Sigmoid colon (tissue), 6 donors: ENCODE measurements at regions not wholly inside any gene's neighbourhood (a gene's known extent, or its start where the extent isn't known, plus 50 kb on each side); places are given as distances from the start of the nearest gene placed in this dataset.
"Not testable (repeated sequence)": the region's sequence is repeated elsewhere in the genome, so short reads cannot be mapped to it uniquely, and the experiment has no call there.

Source experiments
- DNase-seq: peaks from one replicate; pipeline ENCODE4 v3.0.0-alpha.2; 2019
- H3K27ac ChIP-seq, 4 donors: fragments of 200-600 bp; sonication (generic); one replicate each; pipeline ENCODE4 v1.5.1; 2016 to 2019; ENCODE audit warnings: mild to moderate bottlenecking in 1 of 4
- H3K27me3 ChIP-seq, 3 donors: fragments of 200-600 bp; sonication (generic); one replicate each; pipeline ENCODE4 v1.5.1; 2019; ENCODE audit warnings: mild to moderate bottlenecking in 1 of 3
- H3K36me3 ChIP-seq, 4 donors: fragments of 200-600 bp; sonication (generic); one replicate each; pipeline ENCODE4 v1.5.1; 2016 to 2019
- H3K4me1 ChIP-seq, 4 donors: fragments of 200-600 bp; sonication (generic); one replicate each; pipeline ENCODE4 v1.5.1; 2017 to 2019
- H3K4me3 ChIP-seq, 4 donors: fragments of 200-600 bp; sonication (generic); one replicate each; pipeline ENCODE4 v1.5.1; 2017 to 2019; ENCODE audit warnings: mild to moderate bottlenecking in 2 of 4, moderate library complexity in 1 of 4
- H3K9me3 ChIP-seq, 4 donors: fragments of 200-600 bp in 3 of 4; sonication (generic) in 3 of 4; one replicate each; pipeline versions ENCODE4 v1.5.1 to v1.6.1; 2013 to 2019
- CTCF ChIP-seq, 4 experiments: fragments of 450-650 bp in 3 of 4; fragments of 200-600 bp in 1 of 4; IDR thresholded peaks; one replicate each; pipeline ENCODE4 v1.5.1; 2016 to 2019; ENCODE audit warnings: antibody characterized with exemption in 4 of 4, mild to moderate bottlenecking in 3 of 4, moderate library complexity in 2 of 4
- EP300 ChIP-seq, 4 donors: sonication (generic); formaldehyde crosslinking; IDR thresholded peaks; one replicate each; pipeline ENCODE4 v1.6.1; 2017; ENCODE audit warnings: antibody characterized with exemption in 4 of 4
- POLR2A ChIP-seq, 2 donors: fragments of 450-650 bp; IDR thresholded peaks; one replicate each; pipeline ENCODE4 v1.6.1; 2016; ENCODE audit warnings: antibody characterized with exemption in 2 of 2, mild to moderate bottlenecking in 2 of 2, moderate library complexity in 2 of 2
- POLR2AphosphoS5 ChIP-seq, 4 donors: sonication (generic); formaldehyde crosslinking; IDR thresholded peaks; one replicate each; pipeline ENCODE4 v1.6.1; 2017; ENCODE audit warnings: antibody characterized with exemption in 4 of 4
- WGBS, 2 donors: extraction: QIAGEN DNeasy Blood & Tissue Kit; methylation state at CpG; one replicate each; pipeline ENCODE4 v1.1.7; 2013; 5-methylcytosine and 5-hydroxymethylcytosine counted together
- intact Hi-C: fragments of 100-400 bp; cut with DNase I; formaldehyde crosslinking; loops from one replicate; pipeline ENCODE4 v1.15.1; 2023
- donor health status: healthy with polysubstance abuse.
- donor health status: healthy.

DNA sequence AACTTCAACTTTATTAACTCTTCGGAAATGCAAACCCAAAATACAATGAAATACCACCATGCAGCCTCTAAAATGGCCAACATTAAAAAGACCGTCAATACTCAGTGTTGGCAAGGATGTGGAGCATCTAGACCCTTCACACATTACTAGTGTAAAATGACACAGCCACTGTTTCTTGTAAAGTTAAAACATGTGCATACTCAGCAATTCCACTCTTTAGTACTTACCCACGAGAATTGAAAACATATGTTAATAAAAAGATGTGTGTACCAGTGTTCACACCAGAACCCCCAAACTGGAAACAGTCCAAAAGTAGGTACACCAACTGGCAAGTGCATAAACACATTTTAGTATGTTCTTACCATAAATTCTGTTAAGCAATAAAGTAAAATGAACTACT lies 294.7 kb downstream of the PLK2 start:
- 70 to 84% methylated on average over 3 of the region's 3 CpGs for WGBS, 2 donors
- H3K4me1 ChIP-seq = no peaks in the 10 kb centered on the region
- intact Hi-C loops = no loop called here
- no peaks in the 10 kb centered on the region for H3K9me3 ChIP-seq
- H3K4me3 ChIP-seq = no peak overlapping the region
- TF ChIP-seq EP300 (IDR thresholded peaks at IDR 0.05) = no peak
- no peak for TF ChIP-seq POLR2A (IDR thresholded peaks at IDR 0.05)
- no peak for TF ChIP-seq CTCF (IDR thresholded peaks at IDR 0.05)
- no peak for TF ChIP-seq POLR2AphosphoS5 (IDR thresholded peaks at IDR 0.05)
- H3K27me3 ChIP-seq = no peaks in the 10 kb centered on the region
- no peak for DNase-seq
- H3K27ac ChIP-seq = no peak overlapping the region
- no peaks in the 10 kb centered on the region for H3K36me3 ChIP-seq

- H3K36me3 ChIP-seq, H3K9me3 ChIP-seq, DNase-seq, H3K27me3 ChIP-seq, H3K4me3 ChIP-seq, H3K4me1 ChIP-seq, H3K27ac ChIP-seq, intact Hi-C loops: not testable (repeated sequence)
- WGBS, 2 donors = 71 to 81% methylated on average over 6 of the region's 6 CpGs
These were observed 298.0 kb downstream of the PLK2 start for GRCh38 chr5:58161889-58162288.

DNA sequence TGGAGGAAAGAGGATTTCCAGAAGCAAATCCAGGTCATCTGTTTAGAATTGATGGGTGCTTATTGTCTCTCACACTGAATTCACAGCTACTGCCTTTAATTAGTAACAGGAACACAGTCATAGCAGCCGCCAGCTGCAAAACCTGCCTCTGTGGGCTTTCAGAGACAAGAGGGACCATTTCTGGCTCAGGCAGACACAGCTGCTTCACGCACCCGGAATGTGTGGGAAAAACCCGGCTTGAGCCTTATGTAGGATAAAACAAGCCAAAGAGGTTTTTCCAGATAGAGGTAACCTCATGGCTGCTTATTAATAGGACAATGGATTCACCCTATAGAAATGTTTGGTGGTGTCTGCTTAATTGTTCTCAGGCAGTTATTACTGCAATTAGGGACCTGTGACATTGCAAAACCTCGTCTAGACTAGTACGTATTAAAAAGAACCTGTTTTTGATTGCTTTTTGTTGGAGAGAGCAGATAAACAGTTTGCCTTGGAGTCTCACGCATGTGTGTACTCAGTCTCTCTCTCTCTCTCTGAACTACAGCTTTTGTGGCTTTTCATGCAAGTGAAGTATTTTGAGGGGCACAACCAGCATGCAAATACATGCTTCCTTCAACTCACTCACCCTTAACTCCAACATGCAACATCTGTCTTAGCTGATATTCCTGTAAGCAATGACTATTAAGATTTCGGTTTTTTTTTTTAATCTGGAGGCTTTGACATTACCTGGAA lies 302.7 kb downstream of the PLK2 start:
- Histone ChIP-seq H3K36me3 (no peaks in the 10 kb centered on the region), H3K9me3 (peaks cover 0 to 3% (median 0%) of the 10 kb centered on the region in 4 donors), H3K27ac (no peak overlapping the region), H3K4me3 (no peak overlapping the region), H3K4me1 (peaks cover 0 to 5% (median 0%) of the 10 kb centered on the region in 4 donors), H3K27me3 (no peaks in the 10 kb centered on the region)
- intact Hi-C loops = no loop called here
- WGBS, 2 donors = 54 to 57% methylated on average over 8 of the region's 8 CpGs
- TF ChIP-seq EP300 (IDR thresholded peaks at IDR 0.05) (no peak), POLR2A (IDR thresholded peaks at IDR 0.05) (no peak), CTCF (IDR thresholded peaks at IDR 0.05) (no peak), POLR2AphosphoS5 (IDR thresholded peaks at IDR 0.05) (no peak)
- no peak for DNase-seq

- Histone ChIP-seq H3K9me3 (peaks cover 0 to 3% (median 0%) of the 10 kb centered on the region in 4 donors), H3K27me3 (no peaks in the 10 kb centered on the region), H3K4me1 (peaks cover 0 to 5% (median 0%) of the 10 kb centered on the region in 4 donors), H3K4me3 (no peak overlapping the region), H3K27ac (no peak overlapping the region), H3K36me3 (no peaks in the 10 kb centered on the region)
- WGBS, 2 donors = 82% methylated on average over 6 of the region's 6 CpGs
- intact Hi-C loops = no loop called here
- DNase-seq = no peak
- TF ChIP-seq CTCF (IDR thresholded peaks at IDR 0.05) (no peak), POLR2AphosphoS5 (IDR thresholded peaks at IDR 0.05) (no peak), EP300 (IDR thresholded peaks at IDR 0.05) (no peak), POLR2A (IDR thresholded peaks at IDR 0.05) (no peak)
These were observed 303.5 kb downstream of the PLK2 start for GRCh38 chr5:58156361-58156760.

- Histone ChIP-seq H3K27ac (no peak overlapping the region), H3K4me3 (no peak overlapping the region), H3K4me1 (peaks cover 0 to 5% (median 0%) of the 10 kb centered on the region in 4 donors), H3K27me3 (no peaks in the 10 kb centered on the region), H3K36me3 (no peaks in the 10 kb centered on the region), H3K9me3 (peaks cover 0 to 3% (median 0%) of the 10 kb centered on the region in 4 donors)
- intact Hi-C loops = no loop called here
- 65 to 77% methylated on average over 7 of the region's 7 CpGs for WGBS, 2 donors
- TF ChIP-seq POLR2AphosphoS5 (IDR thresholded peaks at IDR 0.05) = no peak
- no peak for TF ChIP-seq CTCF (IDR thresholded peaks at IDR 0.05)
- TF ChIP-seq EP300 (IDR thresholded peaks at IDR 0.05) = no peak
- no peak for TF ChIP-seq POLR2A (IDR thresholded peaks at IDR 0.05)
- no peak for DNase-seq
These were observed 306.6 kb downstream of the PLK2 start for GRCh38 chr5:58153255-58153654.
